Body of pancreas (tissue), 4 donors: ENCODE measurements at regions not wholly inside any gene's neighbourhood (a gene's known extent, or its start where the extent isn't known, plus 50 kb on each side); places are given as distances from the start of the nearest gene placed in this dataset.

Experiments
- POLR2A ChIP-seq, 3 donors: fragments of 450-650 bp; IDR thresholded peaks; one replicate each; pipeline ENCODE4 v1.6.1; 2016; ENCODE audit warnings: antibody characterized with exemption in 3 of 3, mild to moderate bottlenecking in 2 of 3
- TF ChIP-seq, protein P1 (sequence below), 7 experiments: fragments of 450-650 bp in 4 of 7; fragments of 200-600 bp in 3 of 7; sonication (generic) in 3 of 7; IDR thresholded peaks; one replicate each; pipeline ENCODE4 v1.5.1; 2016 to 2019; ENCODE audit warnings: antibody characterized with exemption in 7 of 7

- TF ChIP-seq, protein P1, sequence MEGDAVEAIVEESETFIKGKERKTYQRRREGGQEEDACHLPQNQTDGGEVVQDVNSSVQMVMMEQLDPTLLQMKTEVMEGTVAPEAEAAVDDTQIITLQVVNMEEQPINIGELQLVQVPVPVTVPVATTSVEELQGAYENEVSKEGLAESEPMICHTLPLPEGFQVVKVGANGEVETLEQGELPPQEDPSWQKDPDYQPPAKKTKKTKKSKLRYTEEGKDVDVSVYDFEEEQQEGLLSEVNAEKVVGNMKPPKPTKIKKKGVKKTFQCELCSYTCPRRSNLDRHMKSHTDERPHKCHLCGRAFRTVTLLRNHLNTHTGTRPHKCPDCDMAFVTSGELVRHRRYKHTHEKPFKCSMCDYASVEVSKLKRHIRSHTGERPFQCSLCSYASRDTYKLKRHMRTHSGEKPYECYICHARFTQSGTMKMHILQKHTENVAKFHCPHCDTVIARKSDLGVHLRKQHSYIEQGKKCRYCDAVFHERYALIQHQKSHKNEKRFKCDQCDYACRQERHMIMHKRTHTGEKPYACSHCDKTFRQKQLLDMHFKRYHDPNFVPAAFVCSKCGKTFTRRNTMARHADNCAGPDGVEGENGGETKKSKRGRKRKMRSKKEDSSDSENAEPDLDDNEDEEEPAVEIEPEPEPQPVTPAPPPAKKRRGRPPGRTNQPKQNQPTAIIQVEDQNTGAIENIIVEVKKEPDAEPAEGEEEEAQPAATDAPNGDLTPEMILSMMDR (IDR thresholded peaks at IDR 0.05), result no peak
- no peak for TF ChIP-seq POLR2A (IDR thresholded peaks at IDR 0.05)
Measured at GRCh38 chr2:240238201-240238600, 97.7 kb upstream of the OTOS start.
